IMR-90 (cell line): ENCODE measurements at regions not wholly inside any gene's neighbourhood (a gene's known extent, or its start where the extent isn't known, plus 50 kb on each side); places are given as distances from the start of the nearest gene placed in this dataset.

Experiments used
- ATAC-seq: fragments of 200-7000 bp; cut with Tn5 transposase; 2 replicates; pipeline ENCODE4 v1.9.1; 2020; ENCODE audit warnings: low read depth, mild to moderate bottlenecking, moderate library complexity
- BruUV-seq: library from RNA; stranded (reverse); fragments of 400-500 nt; replicated peaks from 2 replicates; lab custom pipeline; 2021; lab: Mats Ljungman, UMichigan
- CTCF ChIA-PET: fragments of 300-600 bp; formaldehyde crosslinking; extraction: SDS; loops from one replicate; lab custom pipeline; 2021; ENCODE audit warnings: antibody characterized with exemption; lab: Yijun Ruan, JAX
- POLR2A ChIA-PET: fragments of 300-600 bp; sonication (Branson Sonifier 250); formaldehyde crosslinking; loops from one replicate; lab custom pipeline; 2022; ENCODE audit warnings: antibody characterized with exemption; ENCODE audit not compliant: unreplicated experiment; lab: Charles Lee
- DNase-seq: peaks from one replicate; pipeline ENCODE4 v3.0.0; 2013
- H2AFZ ChIP-seq: replicated peaks from 2 replicates; pipeline ENCODE3; 2013; ENCODE audit warnings: low read length, mild to moderate bottlenecking; ENCODE audit not compliant: poor library complexity
- H2AK5ac ChIP-seq: 2 replicates; pipeline ENCODE4 v1.6.1; 2013; ENCODE audit warnings: low read depth, low read length, inconsistent platforms
- H2AK9ac ChIP-seq: replicated peaks from 2 replicates; pipeline ENCODE3; 2013; ENCODE audit warnings: mild to moderate bottlenecking, low read depth, low read length, moderate library complexity; ENCODE audit not compliant: poor library complexity
- H2BK120ac ChIP-seq: 2 replicates; pipeline ENCODE4 v1.6.1; 2013; ENCODE audit warnings: low read depth, low read length, inconsistent platforms
- H2BK15ac ChIP-seq: 3 replicates; pipeline ENCODE4 v1.6.1; 2013; ENCODE audit warnings: low read depth, low read length, inconsistent platforms
- H2BK20ac ChIP-seq: 2 replicates; pipeline ENCODE4 v1.6.1; 2013; ENCODE audit warnings: low read depth, mild to moderate bottlenecking, inconsistent platforms, low read length, moderate library complexity
- H2BK5ac ChIP-seq: 2 replicates; pipeline ENCODE4 v1.6.1; 2013; ENCODE audit warnings: mild to moderate bottlenecking, low read depth, low read length, inconsistent platforms; ENCODE audit not compliant: poor library complexity, severe bottlenecking
- H3K14ac ChIP-seq: replicated peaks from 2 replicates; pipeline ENCODE4 v1.6.1; 2013; ENCODE audit warnings: low read depth, low read length, inconsistent platforms
- H3K18ac ChIP-seq: 2 replicates; pipeline ENCODE4 v1.6.1; 2013; ENCODE audit warnings: low read depth, low read length, control low read depth
- H3K23ac ChIP-seq: 2 replicates; pipeline ENCODE4 v1.6.1; 2013; ENCODE audit warnings: low read depth, low read length, inconsistent platforms
- H3K27ac ChIP-seq: 2 replicates; pipeline ENCODE4 v1.5.1; 2013; ENCODE audit warnings: mild to moderate bottlenecking, control low read depth, low read length; ENCODE audit not compliant: insufficient read depth
- H3K27me3 ChIP-seq: 2 replicates; pipeline ENCODE4 v1.6.1; 2013; ENCODE audit warnings: low read length; ENCODE audit not compliant: control insufficient read depth, insufficient read depth
- H3K36me3 ChIP-seq: 2 replicates; pipeline ENCODE4 v1.6.1; 2013; ENCODE audit warnings: low read length, mixed read lengths; ENCODE audit not compliant: control insufficient read depth, insufficient read depth
- H3K4ac ChIP-seq: 2 replicates; pipeline ENCODE4 v1.6.1; 2013; ENCODE audit warnings: low read depth, low read length, inconsistent platforms
- H3K4me1 ChIP-seq: 2 replicates; pipeline ENCODE4 v1.6.1; 2013; ENCODE audit warnings: low read length, mixed read lengths; ENCODE audit not compliant: control insufficient read depth, insufficient read depth
- H3K4me2 ChIP-seq: 2 replicates; pipeline ENCODE4 v1.6.1; 2013; ENCODE audit warnings: low read depth, mild to moderate bottlenecking, control low read depth, low read length, moderate library complexity
- H3K4me3 ChIP-seq: 2 replicates; pipeline ENCODE4 v1.5.1; 2013; ENCODE audit warnings: low read depth, mild to moderate bottlenecking, control low read depth, low read length, moderate library complexity; ENCODE audit not compliant: insufficient read depth
- H3K56ac ChIP-seq: 2 replicates; pipeline ENCODE4 v1.6.1; 2013; ENCODE audit warnings: low read length, inconsistent platforms; ENCODE audit not compliant: insufficient read depth; ENCODE audit errors: extremely low read depth
- H3K79me1 ChIP-seq, 2 experiments: 2 replicates each; pipeline ENCODE4 v1.6.1; 2013; ENCODE audit warnings: low read length in 2 of 2, inconsistent platforms in 1 of 2, low read depth in 1 of 2
- H3K9ac ChIP-seq: 2 replicates; pipeline ENCODE4 v1.6.1; 2013; ENCODE audit warnings: low read depth, low read length, control low read depth
- H3K9me1 ChIP-seq: 2 replicates; pipeline ENCODE4 v1.6.1; 2013; ENCODE audit warnings: low read length, inconsistent platforms; ENCODE audit not compliant: insufficient read depth
- H3K9me3 ChIP-seq: 2 replicates; pipeline ENCODE4 v1.6.1; 2013; ENCODE audit warnings: low read length; ENCODE audit not compliant: control insufficient read depth, insufficient read depth
- H4K20me1 ChIP-seq: 2 replicates; pipeline ENCODE4 v1.6.1; 2013; ENCODE audit warnings: low read length, inconsistent platforms; ENCODE audit not compliant: insufficient read depth
- H4K5ac ChIP-seq: 2 replicates; pipeline ENCODE4 v1.6.1; 2013; ENCODE audit warnings: mild to moderate bottlenecking, low read depth, low read length, control low read depth
- H4K8ac ChIP-seq, 2 experiments: 2 replicates each; pipeline ENCODE4 v1.6.1; 2013; ENCODE audit warnings: low read depth in 2 of 2, low read length in 2 of 2, control low read depth in 1 of 2, inconsistent platforms in 1 of 2
- H4K91ac ChIP-seq: 2 replicates; pipeline ENCODE4 v1.6.1; 2013; ENCODE audit warnings: low read depth, low read length, inconsistent platforms; ENCODE audit not compliant: insufficient read depth
- BHLHE40 ChIP-seq: fragments of 150-350 bp; IDR thresholded peaks from 2 replicates; pipeline ENCODE4 v1.6.1; 2016; ENCODE audit warnings: mild to moderate bottlenecking, low read depth, low read length
- CEBPB ChIP-seq: IDR thresholded peaks from 2 replicates; pipeline ENCODE4 v1.6.1; 2012; ENCODE audit warnings: low read depth, low read length, improper control_type of control experiment
- CTCF ChIP-seq: conservative IDR thresholded peaks from 2 replicates; pipeline ENCODE4 v1.5.1; 2012; ENCODE audit warnings: mild to moderate bottlenecking, low read depth, low read length, improper control_type of control experiment
- ELK1 ChIP-seq: fragments of 150-350 bp; IDR thresholded peaks from 2 replicates; pipeline ENCODE4 v1.6.1; 2016; ENCODE audit warnings: low read depth, mild to moderate bottlenecking, low read length, moderate library complexity, borderline replicate concordance
- FOS ChIP-seq: fragments of 150-350 bp; IDR thresholded peaks from 2 replicates; pipeline ENCODE4 v1.6.1; 2016; ENCODE audit warnings: low read depth, low read length
- MAFK ChIP-seq: IDR thresholded peaks from 2 replicates; pipeline ENCODE4 v1.6.1; 2012; ENCODE audit warnings: low read depth, low read length, improper control_type of control experiment
- MAZ ChIP-seq: IDR thresholded peaks from 2 replicates; pipeline ENCODE4 v1.6.1; 2012; ENCODE audit warnings: low read depth, mild to moderate bottlenecking, low read length, improper control_type of control experiment, moderate library complexity, borderline replicate concordance
- MXI1 ChIP-seq: IDR thresholded peaks from 2 replicates; pipeline ENCODE4 v1.6.1; 2012; ENCODE audit warnings: low read depth, mild to moderate bottlenecking, low read length, moderate library complexity, borderline replicate concordance
- POLR2A ChIP-seq: IDR thresholded peaks from 2 replicates; pipeline ENCODE4 v1.6.1; 2012; ENCODE audit warnings: mild to moderate bottlenecking, low read depth, low read length
- RAD21 ChIP-seq: IDR thresholded peaks from 2 replicates; pipeline ENCODE4 v1.6.1; 2012; ENCODE audit warnings: low read length, improper control_type of control experiment
- RCOR1 ChIP-seq: IDR thresholded peaks from 2 replicates; pipeline ENCODE4 v1.6.1; 2012; ENCODE audit warnings: mild to moderate bottlenecking, low read length, improper control_type of control experiment; ENCODE audit not compliant: insufficient replicate concordance
- SMC3 ChIP-seq: fragments of 150-350 bp; IDR thresholded peaks from 2 replicates; pipeline ENCODE4 v1.6.1; 2016; ENCODE audit warnings: low read depth, mild to moderate bottlenecking, antibody characterized with exemption, low read length, moderate library complexity
- USF2 ChIP-seq: fragments of 150-350 bp; IDR thresholded peaks from 2 replicates; pipeline ENCODE4 v1.6.1; 2017; ENCODE audit warnings: mild to moderate bottlenecking, antibody characterized with exemption, low read length, low read depth
- WGBS, 2 experiments: methylation state at CpG; one replicate each; pipeline versions ENCODE4 v1.1.5 to v1.1.7; 2013; ENCODE audit warnings: missing lambda C conversion rate in 2 of 2; ENCODE audit not compliant: insufficient read length in 1 of 2; ENCODE audit errors: extremely low coverage in 2 of 2; 5-methylcytosine and 5-hydroxymethylcytosine counted together
- dilution Hi-C: fragments of 300-500 bp; cut with HindIII; formaldehyde crosslinking; loops from one replicate; pipeline ENCODE4 v1.14.3; 2018; ENCODE audit warnings: low sequenced_read_pairs; ENCODE audit not compliant: unreplicated experiment
- in situ Hi-C: fragments of 300-500 bp; cut with MboI; formaldehyde crosslinking; loops from 3 replicates; pipeline ENCODE4 v1.14.3; 2019; ENCODE audit warnings: low sequenced_read_pairs, inconsistent platforms, mixed read lengths
- intact Hi-C: fragments of 100-400 bp; cut with micrococcal nuclease; formaldehyde crosslinking; loops from 2 replicates; pipeline ENCODE4 v1.10.0; 2022

GRCh38 chr10:63703740-63704345 lies 182.6 kb downstream of the REEP3 start:
- Histone ChIP-seq H3K9ac (no peak overlapping the region), H4K5ac (no peak overlapping the region), H3K4ac (peak overlapping the region; percentile 43), H4K91ac (peak overlapping the region; percentile 33), H3K23ac (no peak overlapping the region), H2AK5ac (peak overlapping the region; percentile 80), H4K20me1 (no peaks in the 10 kb centered on the region; the same call in 1 of the 2 replicates), H3K36me3 (no peaks in the 10 kb centered on the region), H3K18ac (no peak overlapping the region), H3K14ac (no peak overlapping the region), H2BK120ac (peak overlapping the region; percentile 17; the same call in 1 of the 2 replicates), H2AFZ (peak overlapping the region; percentile 69), H3K9me1 (peaks cover 6% of the 10 kb centered on the region), H3K27me3 (no peaks in the 10 kb centered on the region), H3K4me3 (no peak overlapping the region), H3K4me1 (peaks cover 7% of the 10 kb centered on the region), H2BK15ac (peak overlapping the region; percentile 75; the same call in 1 of the 3 replicates), H3K4me2 (no peak overlapping the region), H3K79me1 (no peaks in the 10 kb centered on the region), H2BK5ac (no peak overlapping the region), H3K27ac (no peak overlapping the region), H3K56ac (no peak overlapping the region), H2AK9ac (no peak overlapping the region), H3K9me3 (no peaks in the 10 kb centered on the region), H4K8ac (peak overlapping the region; percentile 4 to 17; a peak in 2 of 4 replicates), H2BK20ac (peak overlapping the region; percentile 74; the same call in 1 of the 2 replicates)
- no peak for ATAC-seq
- ChIA-PET CTCF (interaction anchor here (1.1 to 1.6 kb wide), 2 partner anchors 14 to 537 kb away, joined by 4 to 7 read pairs; no protein-coding TSS in a partner anchor), POLR2A (no interaction called here)
- intact Hi-C loops (no loop called here), dilution Hi-C loops (loop anchor here (25.0 kb wide), 1 partner anchor 542 kb away; no protein-coding TSS in a partner anchor), in situ Hi-C loops (no loop called here)
- TF ChIP-seq SMC3 (no peak), RAD21 (no peak), CEBPB (no peak), ELK1 (no peak), MXI1 (no peak), BHLHE40 (no peak), CTCF (no peak), POLR2A (no peak), USF2 (no peak), MAFK (no peak), FOS (no peak), MAZ (no peak), RCOR1 (no peak)
- 62% methylated on average over 2 of the region's 6 CpGs; no CpG with 5 or more reads in 1 of the 2 experiments for WGBS, 2 experiments
- no TSS peak for BruUV-seq
- DNase-seq: no peak
